GM06990 (cell line): ENCODE measurements at regions not wholly inside any gene's neighbourhood (a gene's known extent, or its start where the extent isn't known, plus 50 kb on each side); places are given as distances from the start of the nearest gene placed in this dataset.

ENCODE experiments used
- DNase-seq: peaks from one replicate; pipeline ENCODE4 v3.0.0-alpha.2; 2011; ENCODE audit not compliant: insufficient read length; ENCODE audit errors: extremely low read depth
- H3K27me3 ChIP-seq: replicated peaks from 2 replicates; pipeline ENCODE4 v1.6.0; 2011; ENCODE audit warnings: low read length; ENCODE audit not compliant: control insufficient read depth, insufficient read depth
- H3K36me3 ChIP-seq: 2 replicates; pipeline ENCODE4 v1.5.1; 2011; ENCODE audit warnings: low read length; ENCODE audit not compliant: control insufficient read depth, insufficient read depth
- H3K4me3 ChIP-seq: replicated peaks from 2 replicates; pipeline ENCODE4 v1.5.1; 2011; ENCODE audit warnings: low read depth, mild to moderate bottlenecking, control low read depth, low read length
- TF ChIP-seq, protein P1 (sequence below): IDR thresholded peaks from 2 replicates; pipeline ENCODE4 v1.5.1; 2011; ENCODE audit warnings: low read length, control low read depth, mild to moderate bottlenecking, inconsistent platforms; ENCODE audit not compliant: insufficient read depth, poor library complexity, severe bottlenecking

GRCh38 chr13:74288361-74288911 lies 154.2 kb upstream of the KLF12 start:
- Histone ChIP-seq H3K36me3 (no peaks in the 10 kb centered on the region), H3K4me3 (peak overlapping the region; percentile 13; the same call in 1 of the 2 replicates), H3K27me3 (no peaks in the 10 kb centered on the region)
- no peak for DNase-seq
- TF ChIP-seq, protein P1, sequence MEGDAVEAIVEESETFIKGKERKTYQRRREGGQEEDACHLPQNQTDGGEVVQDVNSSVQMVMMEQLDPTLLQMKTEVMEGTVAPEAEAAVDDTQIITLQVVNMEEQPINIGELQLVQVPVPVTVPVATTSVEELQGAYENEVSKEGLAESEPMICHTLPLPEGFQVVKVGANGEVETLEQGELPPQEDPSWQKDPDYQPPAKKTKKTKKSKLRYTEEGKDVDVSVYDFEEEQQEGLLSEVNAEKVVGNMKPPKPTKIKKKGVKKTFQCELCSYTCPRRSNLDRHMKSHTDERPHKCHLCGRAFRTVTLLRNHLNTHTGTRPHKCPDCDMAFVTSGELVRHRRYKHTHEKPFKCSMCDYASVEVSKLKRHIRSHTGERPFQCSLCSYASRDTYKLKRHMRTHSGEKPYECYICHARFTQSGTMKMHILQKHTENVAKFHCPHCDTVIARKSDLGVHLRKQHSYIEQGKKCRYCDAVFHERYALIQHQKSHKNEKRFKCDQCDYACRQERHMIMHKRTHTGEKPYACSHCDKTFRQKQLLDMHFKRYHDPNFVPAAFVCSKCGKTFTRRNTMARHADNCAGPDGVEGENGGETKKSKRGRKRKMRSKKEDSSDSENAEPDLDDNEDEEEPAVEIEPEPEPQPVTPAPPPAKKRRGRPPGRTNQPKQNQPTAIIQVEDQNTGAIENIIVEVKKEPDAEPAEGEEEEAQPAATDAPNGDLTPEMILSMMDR = no peak

DNA sequence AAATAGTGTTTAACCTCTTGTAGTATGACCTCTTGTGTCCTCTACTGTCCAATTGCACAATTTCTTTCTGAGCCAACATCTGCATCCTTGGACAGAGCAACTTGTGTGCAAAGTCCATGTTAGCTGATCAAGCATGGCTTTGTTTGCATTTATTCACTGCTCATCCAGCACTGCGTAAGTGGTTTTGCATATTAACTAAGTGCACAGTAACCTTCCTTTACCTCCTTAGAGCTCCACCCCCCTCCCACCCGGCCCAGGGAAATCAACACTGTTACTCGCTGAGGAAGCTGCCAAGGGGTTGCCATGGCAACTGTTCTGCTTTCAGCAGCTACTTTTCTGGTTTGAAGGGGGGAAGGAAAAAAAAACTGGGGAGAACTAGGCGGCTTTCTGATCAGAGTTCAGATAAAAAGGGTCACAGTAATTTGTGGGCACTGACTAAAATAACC lies 153.5 kb upstream of the KLF12 start:
- H3K36me3 ChIP-seq = no peaks in the 10 kb centered on the region
- peak; percentile 15 for DNase-seq
- no peak overlapping the region for H3K4me3 ChIP-seq
- no peaks in the 10 kb centered on the region for H3K27me3 ChIP-seq
- TF ChIP-seq, protein P1 = no peak

DNA sequence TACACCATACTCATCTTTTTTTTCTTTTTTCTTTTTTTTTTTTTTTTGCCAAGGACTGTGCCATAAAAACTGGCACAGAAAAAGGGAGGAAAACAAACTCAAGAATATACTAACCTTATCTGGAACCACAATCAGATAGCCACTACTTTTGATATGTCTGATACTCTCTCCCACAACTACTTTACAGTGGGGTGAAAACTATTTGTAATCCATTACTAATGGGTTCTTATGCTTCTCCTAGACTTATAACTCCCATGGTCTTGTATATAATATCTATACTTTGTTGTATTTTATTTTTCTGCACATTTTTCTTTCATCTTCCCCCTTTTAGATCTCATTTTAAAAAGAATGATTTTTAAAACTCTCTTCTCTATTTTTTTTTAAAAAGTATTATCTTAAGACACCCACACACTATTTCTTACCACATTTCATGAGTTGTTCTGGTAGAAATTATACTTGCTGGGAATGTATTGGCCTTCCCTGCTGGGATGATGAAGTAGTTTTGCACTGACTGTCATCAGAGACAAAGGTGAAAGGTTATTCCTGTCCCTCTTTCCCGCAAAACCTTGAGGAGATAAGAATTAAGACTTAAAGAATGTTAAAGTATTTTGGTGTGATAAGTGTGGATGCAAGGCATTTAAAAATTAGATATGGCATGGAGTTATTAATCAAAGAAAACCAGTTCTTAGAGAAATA lies 146.7 kb upstream of the KLF12 start:
- TF ChIP-seq, protein P1 = no peak
- H3K4me3 ChIP-seq = no peak overlapping the region
- H3K36me3 ChIP-seq = no peaks in the 10 kb centered on the region
- H3K27me3 ChIP-seq = no peaks in the 10 kb centered on the region
- DNase-seq = no peak

DNA sequence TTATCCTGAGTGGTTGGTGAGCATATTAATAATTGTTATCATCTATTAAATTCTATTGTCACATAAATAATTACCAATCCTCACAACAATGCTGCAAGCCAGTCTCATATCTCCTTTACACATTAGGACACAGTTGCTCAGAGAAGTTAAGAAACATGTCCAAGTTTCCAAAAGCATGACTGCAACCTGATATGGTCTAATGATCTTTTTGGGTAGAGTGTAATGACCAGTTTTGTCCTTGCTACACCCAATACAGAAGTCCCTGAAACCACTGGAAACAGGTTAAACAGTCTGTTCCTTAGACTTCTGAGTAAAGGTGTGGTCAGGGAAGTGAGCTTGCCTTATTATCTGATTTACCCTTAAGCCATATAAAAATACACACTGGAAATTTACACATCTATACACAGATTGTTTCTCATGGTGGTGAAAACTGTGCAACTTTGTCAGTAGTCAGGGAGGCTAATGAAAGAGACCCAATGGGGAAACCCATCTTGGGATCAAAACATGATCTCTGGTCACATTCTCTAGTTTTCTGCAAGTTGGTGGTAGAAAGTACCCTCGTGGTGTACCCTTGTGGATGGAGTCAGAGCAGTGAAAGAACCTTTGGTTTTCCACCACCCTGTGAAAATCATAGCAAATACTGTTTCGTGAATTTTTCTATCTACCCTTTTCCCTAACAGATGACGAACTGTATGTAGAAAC lies 146.0 kb upstream of the KLF12 start:
- no peaks in the 10 kb centered on the region for H3K27me3 ChIP-seq
- no peak for DNase-seq
- TF ChIP-seq, protein P1 = no peak

GRCh38 chr13:74278901-74279300 lies 144.7 kb upstream of the KLF12 start:
- TF ChIP-seq, protein P1 = no peak
- no peak overlapping the region for H3K4me3 ChIP-seq
- no peaks in the 10 kb centered on the region for H3K36me3 ChIP-seq
- DNase-seq = no peak
- no peaks in the 10 kb centered on the region for H3K27me3 ChIP-seq

More for the DNA sequence above, 146.0 kb upstream of the KLF12 start:
- no peak overlapping the region for H3K4me3 ChIP-seq
- H3K36me3 ChIP-seq = no peaks in the 10 kb centered on the region
